Endothelial cell of umbilical vein (primary cell): ENCODE measurements at regions not wholly inside any gene's neighbourhood (a gene's known extent, or its start where the extent isn't known, plus 50 kb on each side); places are given as distances from the start of the nearest gene placed in this dataset.

Experiments
- BruUV-seq: library from RNA; stranded (reverse); fragments of 400-500 nt; replicated peaks from 2 replicates; lab custom pipeline; 2021; lab: Mats Ljungman, UMichigan
- CTCF ChIA-PET: fragments of 300-600, 350-600 bp; sonication (Branson Sonifier 250); formaldehyde crosslinking; loops from one replicate; lab custom pipeline; 2021; ENCODE audit warnings: antibody characterized with exemption, inconsistent platforms; lab: Charles Lee
- POLR2A ChIA-PET: fragments of 300-600, 350-600 bp; sonication (Branson Sonifier 250); formaldehyde crosslinking; loops from one replicate; lab custom pipeline; 2021; ENCODE audit warnings: antibody characterized with exemption, inconsistent platforms; lab: Charles Lee
- DNase-seq: peaks from one replicate; pipeline ENCODE4 v3.0.0-alpha.2; 2011; ENCODE audit warnings: low read depth, low spot score
- FAIRE-seq: peaks from 2 replicates; lab custom pipeline; 2011; peaks lifted over from hg19 to GRCh38; lab: Jason Lieb, UNC
- H2AFZ ChIP-seq: 2 replicates; pipeline ENCODE4 v1.6.0; 2012; ENCODE audit warnings: low read depth, low read length, control low read depth, inconsistent platforms
- H3K27ac ChIP-seq: 2 replicates; pipeline ENCODE4 v1.5.1; 2011; ENCODE audit warnings: low read depth, mild to moderate bottlenecking, control low read depth, low read length, moderate library complexity; ENCODE audit not compliant: insufficient read depth
- H3K27me3 ChIP-seq, 2 experiments: 2 replicates each; pipeline versions ENCODE4 v1.6.0 to v1.6.1; 2011; ENCODE audit warnings: low read length in 2 of 2, mixed read lengths in 1 of 2; ENCODE audit not compliant: control insufficient read depth in 2 of 2, insufficient read depth in 2 of 2
- H3K36me3 ChIP-seq, 2 experiments: 2 replicates in 1 of 2; 3 replicates in 1 of 2; pipeline ENCODE4 v1.5.1; 2011; ENCODE audit warnings: low read length in 2 of 2, mild to moderate bottlenecking in 1 of 2, moderate library complexity in 1 of 2; ENCODE audit not compliant: control insufficient read depth in 2 of 2, insufficient read depth in 2 of 2; ENCODE audit errors: extremely low read depth in 1 of 2
- H3K4me1 ChIP-seq: 3 replicates; pipeline ENCODE4 v1.5.1; 2011; ENCODE audit warnings: mild to moderate bottlenecking, low read length; ENCODE audit not compliant: control insufficient read depth, insufficient read depth; ENCODE audit errors: extremely low read depth
- H3K4me2 ChIP-seq: 2 replicates; pipeline ENCODE4 v1.6.1; 2011; ENCODE audit warnings: low read length, control low read depth, mixed read lengths; ENCODE audit not compliant: insufficient read depth
- H3K4me3 ChIP-seq, 3 experiments: fragments of 200-600 bp in 1 of 3; sonication (generic), shearing (Covaris generic) in 1 of 3; replicated peaks in 1 of 3; 2 replicates each; pipeline ENCODE4 v1.5.1; 2011 to 2016; ENCODE audit warnings: control low read depth in 3 of 3, low read length in 3 of 3, mild to moderate bottlenecking in 2 of 3, inconsistent platforms in 1 of 3, low read depth in 1 of 3, moderate library complexity in 1 of 3; ENCODE audit not compliant: insufficient read depth in 1 of 3
- H3K79me2 ChIP-seq: 2 replicates; pipeline ENCODE4 v1.6.0; 2012; ENCODE audit warnings: low read length, inconsistent platforms; ENCODE audit not compliant: control insufficient read depth, insufficient read depth
- H3K9ac ChIP-seq: replicated peaks from 2 replicates; pipeline ENCODE3; 2011; ENCODE audit warnings: low read length, control low read depth; ENCODE audit not compliant: insufficient read depth; ENCODE audit errors: extremely low read depth
- H3K9me1 ChIP-seq: replicated peaks from 3 replicates; pipeline ENCODE4 v1.6.0; 2011; ENCODE audit warnings: mild to moderate bottlenecking, low read length; ENCODE audit not compliant: control insufficient read depth, insufficient read depth; ENCODE audit errors: extremely low read depth
- H3K9me3 ChIP-seq: replicated peaks from 2 replicates; pipeline ENCODE4 v1.5.1; 2012; ENCODE audit warnings: low read length, inconsistent platforms; ENCODE audit not compliant: control insufficient read depth, insufficient read depth
- H4K20me1 ChIP-seq: replicated peaks from 2 replicates; pipeline ENCODE3; 2011; ENCODE audit warnings: mild to moderate bottlenecking, low read length; ENCODE audit not compliant: control insufficient read depth, insufficient read depth; ENCODE audit errors: extremely low read depth
- EZH2 ChIP-seq: IDR thresholded peaks from 2 replicates; pipeline ENCODE4 v1.6.1; 2012; ENCODE audit warnings: borderline replicate concordance, low read depth, mild to moderate bottlenecking, moderate library complexity, low read length, inconsistent platforms; ENCODE audit not compliant: severe bottlenecking
- FOS ChIP-seq: IDR thresholded peaks from 2 replicates; pipeline ENCODE4 v1.6.1; 2011; ENCODE audit warnings: mild to moderate bottlenecking, low read length, moderate library complexity, borderline replicate concordance; ENCODE audit not compliant: insufficient read depth
- GATA2 ChIP-seq: IDR thresholded peaks from 2 replicates; pipeline ENCODE4 v1.7.0; 2011; ENCODE audit warnings: low read depth, mild to moderate bottlenecking, moderate library complexity, mixed read lengths, low read length; ENCODE audit not compliant: insufficient read length, insufficient read depth
- JUN ChIP-seq: IDR thresholded peaks from 2 replicates; pipeline ENCODE4 v1.6.1; 2011; ENCODE audit warnings: borderline replicate concordance, low read depth; ENCODE audit not compliant: insufficient read length, insufficient read depth
- MYC ChIP-seq: IDR thresholded peaks from one replicate; pipeline ENCODE4 v1.6.1; 2011; ENCODE audit warnings: mild to moderate bottlenecking, low read depth, low read length
- POLR2A ChIP-seq: IDR thresholded peaks from 2 replicates; pipeline ENCODE4 v1.6.1; 2012; ENCODE audit warnings: low read depth, mild to moderate bottlenecking, control low read depth, low read length
- POLR2AphosphoS5 ChIP-seq: IDR thresholded peaks from 2 replicates; pipeline ENCODE4 v1.6.1; 2012; ENCODE audit warnings: low read depth, mild to moderate bottlenecking, control low read depth, low read length, moderate library complexity; ENCODE audit not compliant: insufficient read depth
- dilution Hi-C: fragments of 300-500 bp; cut with MboI; formaldehyde crosslinking; loops from one replicate; pipeline ENCODE4 v1.15.0; 2019; ENCODE audit warnings: low sequenced_read_pairs; ENCODE audit not compliant: extremely low pct_ligation_motif_present
- intact Hi-C: fragments of 100-400 bp; cut with micrococcal nuclease; formaldehyde crosslinking; loops from one replicate; pipeline ENCODE4 v1.10.0; 2022
- TF ChIP-seq, protein P1 (sequence below), 2 donors: IDR thresholded peaks; 1 replicate in 1 of 2; 2 replicates in 1 of 2; pipeline ENCODE4 v1.5.1; 2011; ENCODE audit warnings: low read length in 2 of 2, mild to moderate bottlenecking in 2 of 2, moderate library complexity in 2 of 2, control low read depth in 1 of 2, inconsistent platforms in 1 of 2, low read depth in 1 of 2; ENCODE audit not compliant: insufficient read depth in 1 of 2; ENCODE audit errors: extremely low read depth in 1 of 2
- TF ChIP-seq, protein P2 (sequence below): IDR thresholded peaks from 2 replicates; pipeline ENCODE4 v1.6.1; 2011; ENCODE audit not compliant: insufficient read depth, insufficient read length

DNA sequence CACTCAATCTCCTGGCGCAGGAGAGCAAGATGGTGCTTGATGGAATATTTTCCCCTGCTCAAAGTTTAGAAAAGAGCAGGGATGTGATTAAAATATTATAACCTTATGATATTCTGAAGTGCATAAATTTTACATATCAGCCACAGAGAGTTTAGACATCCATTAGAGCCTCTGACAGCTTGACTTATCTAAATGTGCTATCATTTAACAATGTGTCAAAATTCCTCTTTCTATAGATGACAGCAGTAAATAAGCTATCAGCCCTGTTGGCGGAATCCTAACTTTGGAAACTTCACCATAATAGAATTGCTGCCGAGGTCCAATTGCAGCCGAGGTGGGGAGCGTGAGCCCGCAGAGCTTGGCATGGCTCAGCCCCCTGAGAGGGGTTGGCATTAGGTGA lies 117.7 kb upstream of the MYL2 start:
- Histone ChIP-seq H3K79me2 (no peaks in the 10 kb centered on the region), H3K9me3 (no peaks in the 10 kb centered on the region), H3K27ac (no peak overlapping the region), H2AFZ (no peak overlapping the region), H3K4me1 (no peaks in the 10 kb centered on the region), H3K27me3 (peaks cover 32 to 39% of the 10 kb centered on the region in 2 experiments), H3K4me2 (no peak overlapping the region), H3K36me3 (no peaks in the 10 kb centered on the region), H3K9me1 (no peaks in the 10 kb centered on the region), H3K9ac (no peak overlapping the region), H3K4me3 (no peak overlapping the region), H4K20me1 (no peaks in the 10 kb centered on the region)
- intact Hi-C loops (no loop called here), dilution Hi-C loops (no loop called here)
- ChIA-PET POLR2A (no interaction called here), CTCF (interaction anchor here (1.0 kb wide), 1 partner anchor 262 kb away, joined by 4 read pairs; no protein-coding TSS in a partner anchor)
- TF ChIP-seq MYC (no peak), POLR2AphosphoS5 (no peak), POLR2A (no peak), GATA2 (no peak)
- TF ChIP-seq, protein P1, sequence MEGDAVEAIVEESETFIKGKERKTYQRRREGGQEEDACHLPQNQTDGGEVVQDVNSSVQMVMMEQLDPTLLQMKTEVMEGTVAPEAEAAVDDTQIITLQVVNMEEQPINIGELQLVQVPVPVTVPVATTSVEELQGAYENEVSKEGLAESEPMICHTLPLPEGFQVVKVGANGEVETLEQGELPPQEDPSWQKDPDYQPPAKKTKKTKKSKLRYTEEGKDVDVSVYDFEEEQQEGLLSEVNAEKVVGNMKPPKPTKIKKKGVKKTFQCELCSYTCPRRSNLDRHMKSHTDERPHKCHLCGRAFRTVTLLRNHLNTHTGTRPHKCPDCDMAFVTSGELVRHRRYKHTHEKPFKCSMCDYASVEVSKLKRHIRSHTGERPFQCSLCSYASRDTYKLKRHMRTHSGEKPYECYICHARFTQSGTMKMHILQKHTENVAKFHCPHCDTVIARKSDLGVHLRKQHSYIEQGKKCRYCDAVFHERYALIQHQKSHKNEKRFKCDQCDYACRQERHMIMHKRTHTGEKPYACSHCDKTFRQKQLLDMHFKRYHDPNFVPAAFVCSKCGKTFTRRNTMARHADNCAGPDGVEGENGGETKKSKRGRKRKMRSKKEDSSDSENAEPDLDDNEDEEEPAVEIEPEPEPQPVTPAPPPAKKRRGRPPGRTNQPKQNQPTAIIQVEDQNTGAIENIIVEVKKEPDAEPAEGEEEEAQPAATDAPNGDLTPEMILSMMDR (IDR thresholded peaks at IDR 0.05; ENCODE audit: extremely low read depth in 1 of 2, insufficient read depth in 1 of 2, low read depth in 1 of 2, low read length in 2 of 2): no peak
- no peak for DNase-seq
- BruUV-seq: no TSS peak
- FAIRE-seq: no peak

DNA sequence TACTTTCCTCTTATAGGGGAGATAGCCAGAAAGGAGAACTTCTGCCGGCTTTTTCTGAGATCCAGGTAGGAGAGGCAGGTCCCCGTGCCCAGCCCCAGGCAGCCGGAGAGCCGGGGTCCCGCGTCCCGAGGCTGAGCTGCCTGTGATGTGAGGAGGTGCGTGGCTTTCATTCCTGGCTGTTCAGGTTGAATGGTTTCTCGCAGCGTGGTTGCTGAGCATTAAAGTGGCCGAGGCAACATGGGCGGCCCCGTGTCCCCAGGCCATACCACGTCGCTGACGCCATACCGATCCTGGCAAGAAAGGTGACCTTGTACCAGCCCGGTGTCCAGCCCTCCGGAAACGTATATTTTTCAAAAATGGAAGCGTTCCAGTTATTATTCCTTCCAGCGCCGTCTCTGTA lies 116.7 kb upstream of the MYL2 start:
- BruUV-seq: no TSS peak
- H3K4me2 ChIP-seq: no peak overlapping the region

More for the DNA sequence above, 116.7 kb upstream of the MYL2 start:
- no peak overlapping the region for H3K27ac ChIP-seq
- H4K20me1 ChIP-seq: no peaks in the 10 kb centered on the region
- DNase-seq (no peak), FAIRE-seq (no peak)
- no peaks in the 10 kb centered on the region for H3K9me1 ChIP-seq
- no peaks in the 10 kb centered on the region for H3K79me2 ChIP-seq
- no peaks in the 10 kb centered on the region for H3K36me3 ChIP-seq
- TF ChIP-seq, protein P1 (IDR thresholded peaks at IDR 0.05; ENCODE audit: extremely low read depth in 1 of 2, insufficient read depth in 1 of 2, low read depth in 1 of 2, low read length in 2 of 2): no peak
- TF ChIP-seq EZH2 (no peak), POLR2A (no peak), JUN (no peak), POLR2AphosphoS5 (no peak), FOS (no peak), GATA2 (no peak), MYC (no peak)
- TF ChIP-seq, protein P2, sequence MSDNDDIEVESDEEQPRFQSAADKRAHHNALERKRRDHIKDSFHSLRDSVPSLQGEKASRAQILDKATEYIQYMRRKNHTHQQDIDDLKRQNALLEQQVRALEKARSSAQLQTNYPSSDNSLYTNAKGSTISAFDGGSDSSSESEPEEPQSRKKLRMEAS: no peak
- CTCF ChIA-PET: no interaction called here
- no peak overlapping the region for H2AFZ ChIP-seq
- POLR2A ChIA-PET: no interaction called here
- H3K4me1 ChIP-seq: no peaks in the 10 kb centered on the region
- H3K9me3 ChIP-seq: no peaks in the 10 kb centered on the region
- dilution Hi-C loops: no loop called here
- peaks cover 42 to 49% of the 10 kb centered on the region in 2 experiments for H3K27me3 ChIP-seq
- no peak overlapping the region for H3K9ac ChIP-seq
- H3K4me3 ChIP-seq: no peak overlapping the region
- intact Hi-C loops: no loop called here
